ENCODE measurements at regions not wholly inside any gene's neighbourhood (a gene's known extent, or its start where the extent isn't known, plus 50 kb on each side); places are given as distances from the start of the nearest gene placed in this dataset.

- TF ChIP-seq CTCF (IDR thresholded peaks at IDR 0.05) = no peak
- TF ChIP-seq POLR2AphosphoS5 (IDR thresholded peaks at IDR 0.05; ENCODE audit: low read depth, low read length) = no peak
- TF ChIP-seq TCF7L2 (IDR thresholded peaks at IDR 0.05; ENCODE audit: low read depth, low read length) = no peak
- no peak for TF ChIP-seq REST (IDR thresholded peaks at IDR 0.05; ENCODE audit: insufficient read depth in 1 of 2, low read depth in 2 of 2, low read length in 1 of 2)
- TF ChIP-seq SIN3A (IDR thresholded peaks at IDR 0.05; ENCODE audit: borderline replicate concordance, insufficient read depth, low read depth, low read length) = no peak
Observed at GRCh38 chr5:89411891-89412290, 528.9 kb upstream of the MEF2C start.
